Endothelial cell (in vitro differentiated cells): ENCODE measurements at regions not wholly inside any gene's neighbourhood (a gene's known extent, or its start where the extent isn't known, plus 50 kb on each side); places are given as distances from the start of the nearest gene placed in this dataset.

ENCODE experiments used
- DNase-seq: peaks from one replicate; pipeline ENCODE4 v3.0.0; 2021; ENCODE audit warnings: low spot score
- H3K27ac Mint-ChIP-seq: one replicate; pipeline ENCODE4 v1.8.0; 2021; ENCODE audit warnings: mixed read lengths, inconsistent platforms; ENCODE audit not compliant: unreplicated experiment
- H3K27me3 Mint-ChIP-seq: one replicate; pipeline ENCODE4 v1.8.0; 2021; ENCODE audit warnings: mild to moderate bottlenecking, moderate library complexity, mixed read lengths, inconsistent platforms; ENCODE audit not compliant: unreplicated experiment
- H3K36me3 Mint-ChIP-seq: one replicate; pipeline ENCODE4 v1.8.0; 2021; ENCODE audit warnings: mild to moderate bottlenecking, low read depth, mixed read lengths, inconsistent platforms; ENCODE audit not compliant: unreplicated experiment
- H3K4me1 Mint-ChIP-seq: one replicate; pipeline ENCODE4 v1.8.0; 2021; ENCODE audit warnings: mild to moderate bottlenecking, mixed read lengths, inconsistent platforms; ENCODE audit not compliant: unreplicated experiment
- H3K4me3 Mint-ChIP-seq: one replicate; pipeline ENCODE4 v1.8.0; 2021; ENCODE audit warnings: mild to moderate bottlenecking, mixed read lengths, inconsistent platforms; ENCODE audit not compliant: unreplicated experiment
- H3K9me3 Mint-ChIP-seq: one replicate; pipeline ENCODE4 v1.8.0; 2021; ENCODE audit warnings: mixed read lengths, inconsistent platforms; ENCODE audit not compliant: unreplicated experiment
- CTCF ChIP-seq: fragments of 200-600 bp; sonication (generic); IDR thresholded peaks from one replicate; pipeline ENCODE4 v1.5.0; 2021; ENCODE audit warnings: antibody characterized with exemption; ENCODE audit not compliant: unreplicated experiment

- Mint-ChIP-seq H3K27me3 (no peaks in the 10 kb centered on the region), H3K36me3 (no peaks in the 10 kb centered on the region), H3K4me1 (no peaks in the 10 kb centered on the region), H3K9me3 (no peaks in the 10 kb centered on the region), H3K27ac (no peak overlapping the region), H3K4me3 (no peak overlapping the region)
- TF ChIP-seq CTCF: no peak
- no peak for DNase-seq
Observed at GRCh38 chr6:14231071-14231483, 113.5 kb downstream of the CD83 start.

GRCh38 chr6:14231501-14232280, 114.1 kb downstream of the CD83 start:
- Mint-ChIP-seq H3K27me3 (no peaks in the 10 kb centered on the region), H3K27ac (no peak overlapping the region), H3K9me3 (no peaks in the 10 kb centered on the region), H3K4me3 (no peak overlapping the region), H3K36me3 (no peaks in the 10 kb centered on the region), H3K4me1 (peaks cover 5% of the 10 kb centered on the region)
- TF ChIP-seq CTCF: no peak
- DNase-seq: no peak

GRCh38 chr6:14232889-14233288, 115.3 kb downstream of the CD83 start:
- TF ChIP-seq CTCF: no peak
- Mint-ChIP-seq H3K9me3 (no peaks in the 10 kb centered on the region), H3K36me3 (no peaks in the 10 kb centered on the region), H3K27ac (no peak overlapping the region), H3K27me3 (no peaks in the 10 kb centered on the region), H3K4me1 (peaks cover 12% of the 10 kb centered on the region), H3K4me3 (no peak overlapping the region)
- DNase-seq: no peak

- H3K9me3 Mint-ChIP-seq: no peaks in the 10 kb centered on the region
- H3K27ac Mint-ChIP-seq: no peak overlapping the region
- no peak overlapping the region for H3K4me3 Mint-ChIP-seq
- no peaks in the 10 kb centered on the region for H3K27me3 Mint-ChIP-seq
- H3K4me1 Mint-ChIP-seq: peaks cover 12% of the 10 kb centered on the region
- DNase-seq: no peak
- TF ChIP-seq CTCF: no peak
- no peaks in the 10 kb centered on the region for H3K36me3 Mint-ChIP-seq
Observed at GRCh38 chr6:14235653-14236356, 118.2 kb downstream of the CD83 start.

DNA sequence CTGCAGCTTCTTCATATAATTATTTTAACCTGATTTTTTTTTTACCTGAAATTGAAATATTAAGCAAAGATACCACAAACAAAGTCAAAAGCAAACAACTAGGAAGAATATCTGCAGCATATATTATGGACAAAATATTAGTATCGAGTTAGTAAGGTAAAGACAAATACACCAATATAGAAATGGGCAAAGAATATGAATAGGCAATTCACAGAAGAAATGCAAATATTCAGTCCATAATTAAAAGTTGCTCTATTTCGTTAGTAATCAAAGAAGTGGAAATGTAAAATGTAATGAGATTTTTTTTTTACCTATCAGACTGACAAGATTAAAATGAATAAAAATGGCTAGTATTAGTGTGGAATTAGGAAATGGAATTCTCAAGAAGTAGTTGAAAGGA, 121.5 kb downstream of the CD83 start:
- no peaks in the 10 kb centered on the region for H3K27me3 Mint-ChIP-seq
- no peaks in the 10 kb centered on the region for H3K9me3 Mint-ChIP-seq
- H3K36me3 Mint-ChIP-seq: no peaks in the 10 kb centered on the region
- H3K4me1 Mint-ChIP-seq: peaks cover 18% of the 10 kb centered on the region
- TF ChIP-seq CTCF: no peak
- H3K27ac Mint-ChIP-seq: no peak overlapping the region
- H3K4me3 Mint-ChIP-seq: no peak overlapping the region
- no peak for DNase-seq
